Right atrium auricular region (tissue), 2 donors: ENCODE measurements at regions not wholly inside any gene's neighbourhood (a gene's known extent, or its start where the extent isn't known, plus 50 kb on each side); places are given as distances from the start of the nearest gene placed in this dataset.
"Not testable (repeated sequence)": the region's sequence is repeated elsewhere in the genome, so short reads cannot be mapped to it uniquely, and the experiment has no call there.

ENCODE experiments used
- DNase-seq: peaks from one replicate; pipeline ENCODE4 v3.0.0-alpha.2; 2019; ENCODE audit warnings: low spot score
- H3K27ac ChIP-seq, 2 donors: fragments of 200-600 bp; sonication (generic); 1 replicate in 1 of 2; 2 replicates in 1 of 2; pipeline ENCODE4 v1.5.1; 2016 to 2019
- H3K27me3 ChIP-seq, 2 donors: fragments of 200-600 bp; sonication (generic); one replicate each; pipeline versions ENCODE4 v1.5.1 to v1.6.0; 2017 to 2019
- H3K36me3 ChIP-seq: fragments of 200-600 bp; sonication (generic); one replicate; pipeline ENCODE4 v1.5.1; 2016
- H3K4me1 ChIP-seq, 2 donors: fragments of 200-600 bp; sonication (generic); one replicate each; pipeline versions ENCODE4 v1.5.1 to v1.6.0; 2017 to 2019
- H3K4me3 ChIP-seq, 2 donors: fragments of 200-600 bp; sonication (generic); 1 replicate in 1 of 2; 2 replicates in 1 of 2; pipeline ENCODE4 v1.5.1; 2017 to 2019; ENCODE audit warnings: mild to moderate bottlenecking in 1 of 2, moderate library complexity in 1 of 2
- H3K9me3 ChIP-seq, 2 donors: fragments of 200-600 bp; sonication (generic); one replicate each; pipeline ENCODE4 v1.5.1; 2019
- CTCF ChIP-seq, 2 donors: fragments of 200-600 bp; sonication (generic); IDR thresholded peaks; one replicate each; pipeline ENCODE4 v1.5.1; 2019; ENCODE audit warnings: antibody characterized with exemption in 2 of 2

- Histone ChIP-seq H3K27ac (no peak overlapping the region), H3K4me1 (no peaks in the 10 kb centered on the region), H3K4me3 (no peak overlapping the region), H3K36me3 (no peaks in the 10 kb centered on the region), H3K27me3 (no peaks in the 10 kb centered on the region), H3K9me3 (peaks cover 0 to 10% of the 10 kb centered on the region in 2 donors)
- no peak for DNase-seq
- TF ChIP-seq CTCF (IDR thresholded peaks at IDR 0.05), result no peak
Observed at GRCh38 chr9:113734826-113735225, 141.3 kb upstream of the ZNF618 start.

- no peak for DNase-seq
Observed at GRCh38 chr9:113737517-113738271, 138.4 kb upstream of the ZNF618 start.

GRCh38 chr9:113738496-113738892 lies 137.6 kb upstream of the ZNF618 start:
- H3K36me3 ChIP-seq, result no peaks in the 10 kb centered on the region

More at GRCh38 chr9:113737517-113738271, 138.4 kb upstream of the ZNF618 start:
- peak; percentile 70 to 79 for TF ChIP-seq CTCF (IDR thresholded peaks at IDR 0.05)
- no peak overlapping the region for H3K27ac ChIP-seq
- H3K9me3 ChIP-seq, result no peaks in the 10 kb centered on the region
- no peaks in the 10 kb centered on the region for H3K36me3 ChIP-seq
- no peaks in the 10 kb centered on the region for H3K27me3 ChIP-seq
- H3K4me1 ChIP-seq, result no peaks in the 10 kb centered on the region
- no peak overlapping the region for H3K4me3 ChIP-seq

DNA sequence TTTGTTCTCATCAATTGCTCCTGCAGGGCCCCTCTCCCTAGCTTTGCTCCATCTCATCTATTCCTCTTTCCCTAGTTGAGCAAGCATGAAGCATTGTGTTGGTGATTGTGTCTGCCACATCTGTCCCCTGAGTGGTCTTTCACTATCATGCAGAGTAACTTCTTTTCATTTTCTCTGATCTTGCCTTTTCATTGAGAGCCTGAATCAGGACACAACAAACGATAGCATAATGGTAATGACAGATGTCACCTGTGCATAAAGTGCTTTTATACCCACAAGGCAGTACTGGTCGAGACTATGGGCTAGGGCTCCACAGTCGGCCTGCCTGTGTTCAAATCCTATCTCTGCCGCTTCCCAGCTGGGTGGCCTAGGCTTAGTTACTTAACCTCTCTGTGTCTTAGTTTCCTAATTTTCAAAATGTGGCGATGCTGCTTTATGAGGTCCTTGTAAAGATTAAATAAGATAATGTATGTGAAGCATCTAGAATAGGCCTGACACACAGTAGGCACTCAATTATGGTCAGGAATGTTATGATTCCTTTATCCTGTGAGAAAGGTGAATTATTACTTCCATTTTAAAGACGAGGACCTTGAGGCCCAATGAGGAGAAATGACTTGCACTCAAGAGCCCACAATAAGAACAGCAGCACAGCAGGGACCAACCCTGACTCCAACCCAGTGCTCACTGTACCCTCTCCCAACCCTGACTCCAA lies 137.1 kb upstream of the ZNF618 start:
- H3K4me3 ChIP-seq, result no peak overlapping the region
- no peak overlapping the region for H3K27ac ChIP-seq
- H3K4me1 ChIP-seq, result no peaks in the 10 kb centered on the region
- no peak for TF ChIP-seq CTCF (IDR thresholded peaks at IDR 0.05)
- no peaks in the 10 kb centered on the region for H3K27me3 ChIP-seq
- no peak for DNase-seq
- H3K9me3 ChIP-seq, result no peaks in the 10 kb centered on the region
- H3K36me3 ChIP-seq, result no peaks in the 10 kb centered on the region

More at GRCh38 chr9:113738496-113738892, 137.6 kb upstream of the ZNF618 start:
- no peaks in the 10 kb centered on the region for H3K27me3 ChIP-seq
- no peaks in the 10 kb centered on the region for H3K9me3 ChIP-seq
- H3K27ac ChIP-seq, result no peak overlapping the region
- H3K4me3 ChIP-seq, result no peak overlapping the region
- TF ChIP-seq CTCF (IDR thresholded peaks at IDR 0.05), result no peak
- no peak for DNase-seq
- no peaks in the 10 kb centered on the region for H3K4me1 ChIP-seq

DNA sequence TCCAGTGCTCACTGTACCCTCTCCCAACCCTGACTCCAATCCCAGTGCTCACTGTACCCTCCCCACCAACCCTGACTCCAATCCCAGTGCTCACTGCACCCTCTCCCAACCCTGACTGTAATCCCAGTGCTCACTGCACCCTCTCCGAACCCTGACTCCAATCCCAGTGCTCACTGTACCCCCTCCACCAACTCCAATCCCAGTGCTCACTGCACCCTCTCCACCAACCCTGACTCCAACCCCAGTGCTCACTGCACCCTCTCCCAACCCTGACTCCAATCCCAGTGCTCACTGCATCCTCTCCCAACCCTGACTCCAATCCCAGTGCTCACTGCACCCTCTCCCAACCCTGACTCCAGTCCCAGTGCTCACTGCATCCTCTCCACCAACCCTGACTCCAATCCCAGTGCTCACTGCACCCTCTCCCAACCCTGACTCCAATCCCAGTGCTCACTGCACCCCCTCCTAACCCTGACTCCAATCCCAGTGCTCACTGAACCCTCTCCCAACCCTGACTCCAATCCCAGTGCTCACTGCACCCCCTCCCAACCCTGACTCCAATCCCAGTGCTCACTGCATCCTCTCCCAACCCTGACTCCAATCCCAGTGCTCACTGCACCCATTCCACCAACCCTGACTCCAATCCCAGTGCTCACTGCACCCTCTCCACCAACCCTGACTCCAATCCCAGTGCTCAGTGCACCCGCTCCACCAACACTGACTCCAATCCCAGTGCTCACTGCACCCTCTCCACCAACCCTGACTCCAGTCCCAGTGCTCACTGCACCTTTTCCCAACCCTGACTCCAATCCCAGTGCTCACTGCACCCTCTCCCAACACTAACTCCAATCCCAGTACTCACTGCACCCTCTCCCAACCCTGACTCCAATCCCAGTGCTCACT lies 136.3 kb upstream of the ZNF618 start:
- H3K27ac ChIP-seq, DNase-seq, H3K4me3 ChIP-seq, H3K9me3 ChIP-seq, H3K27me3 ChIP-seq, H3K36me3 ChIP-seq, H3K4me1 ChIP-seq: not testable (repeated sequence)

DNA sequence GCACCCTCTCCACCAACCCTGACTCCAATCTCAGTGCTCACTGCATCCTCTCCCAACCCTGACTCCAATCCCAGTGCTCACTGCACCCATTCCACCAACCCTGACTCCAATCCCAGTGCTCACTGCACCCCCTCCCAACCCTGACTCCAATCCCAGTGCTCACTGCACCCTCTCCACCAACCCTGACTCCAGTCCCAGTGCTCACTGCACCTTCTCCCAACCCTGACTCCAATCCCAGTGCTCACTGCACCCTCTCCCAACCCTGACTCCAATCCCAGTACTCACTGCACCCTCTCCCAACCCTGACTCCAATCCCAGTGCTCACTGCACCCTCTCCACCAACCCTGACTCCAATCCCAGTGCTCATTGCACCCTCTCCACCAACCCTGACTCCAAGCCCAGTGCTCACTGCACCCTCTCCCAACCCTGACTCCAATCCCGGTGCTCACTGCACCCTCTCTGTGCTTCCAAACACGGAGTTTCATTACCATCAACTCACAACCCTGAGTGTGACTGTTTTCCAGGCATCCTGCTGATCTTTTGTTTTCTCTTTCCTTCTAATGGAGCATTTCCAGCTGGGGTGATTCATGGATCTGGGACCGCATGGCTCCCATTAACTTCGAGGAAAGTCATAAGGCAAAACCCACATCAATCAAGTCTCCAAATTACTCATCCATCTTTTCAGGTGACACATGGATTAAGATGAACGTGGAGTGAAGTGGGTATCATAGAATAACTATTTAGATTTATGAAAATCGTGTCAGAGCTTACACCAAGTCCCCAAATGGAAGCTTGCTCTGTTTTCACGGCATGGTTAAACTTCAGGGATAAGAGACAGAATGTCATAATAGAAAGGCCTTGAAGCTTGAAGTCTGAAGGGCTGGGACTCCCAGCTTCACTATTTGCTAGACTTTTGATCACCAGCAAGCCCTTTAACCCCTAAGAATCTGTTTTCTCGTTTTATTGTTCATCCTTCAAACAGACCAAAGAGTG lies 135.3 kb upstream of the ZNF618 start:
- not testable (repeated sequence) for H3K9me3 ChIP-seq, H3K27me3 ChIP-seq, DNase-seq, H3K27ac ChIP-seq, H3K36me3 ChIP-seq, H3K4me3 ChIP-seq, H3K4me1 ChIP-seq
